HG03135 (cell line): ENCODE measurements at regions not wholly inside any gene's neighbourhood (a gene's known extent, or its start where the extent isn't known, plus 50 kb on each side); places are given as distances from the start of the nearest gene placed in this dataset.

Experiments used
- ATAC-seq: cut with Tn5 transposase; IDR thresholded peaks from one replicate; pipeline ENCODE4 v1.9.1; 2021; ENCODE audit warnings: mild to moderate bottlenecking, moderate library complexity; ENCODE audit not compliant: unreplicated experiment

DNA sequence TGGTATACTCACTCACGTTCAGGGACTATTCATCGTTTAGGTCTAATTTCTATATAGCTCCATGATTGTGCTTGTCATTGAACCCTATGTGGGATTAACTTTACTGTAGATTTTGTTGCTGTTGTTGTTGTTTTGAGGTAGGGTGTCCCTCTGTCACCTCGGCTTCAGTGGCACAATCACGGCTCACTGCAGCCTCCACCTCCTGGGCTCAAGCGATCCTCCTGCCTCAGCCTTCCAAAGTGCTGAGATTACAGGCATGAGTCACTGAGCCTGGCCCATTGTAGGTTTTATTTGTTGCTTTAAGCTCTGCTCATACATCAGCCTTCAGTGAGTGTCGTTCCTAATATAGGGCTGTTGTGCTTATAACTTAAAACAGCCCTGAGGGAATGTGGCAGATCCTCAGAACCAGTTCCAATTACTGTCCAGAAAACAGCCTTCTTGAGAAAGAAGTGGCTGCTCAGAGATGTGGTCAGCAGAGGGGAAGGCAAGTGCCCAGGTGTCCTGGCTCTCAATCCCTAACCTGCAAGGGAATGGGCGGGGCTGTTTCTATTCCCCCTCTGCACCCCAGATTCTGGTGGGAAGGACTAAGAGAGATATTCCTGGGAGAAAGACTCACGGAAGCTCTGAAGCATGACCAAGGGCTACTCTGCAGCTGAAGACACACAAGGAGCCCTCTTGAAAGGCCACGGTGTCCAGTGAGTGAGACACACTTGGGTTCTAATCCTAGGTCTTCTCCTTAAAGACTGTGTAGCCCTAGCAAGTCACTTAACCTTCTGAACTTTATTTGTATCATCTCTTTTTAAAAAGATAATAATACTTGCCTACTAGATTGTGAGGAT, 79.6 kb upstream of the LCLAT1 start:
- ATAC-seq = no peak

DNA sequence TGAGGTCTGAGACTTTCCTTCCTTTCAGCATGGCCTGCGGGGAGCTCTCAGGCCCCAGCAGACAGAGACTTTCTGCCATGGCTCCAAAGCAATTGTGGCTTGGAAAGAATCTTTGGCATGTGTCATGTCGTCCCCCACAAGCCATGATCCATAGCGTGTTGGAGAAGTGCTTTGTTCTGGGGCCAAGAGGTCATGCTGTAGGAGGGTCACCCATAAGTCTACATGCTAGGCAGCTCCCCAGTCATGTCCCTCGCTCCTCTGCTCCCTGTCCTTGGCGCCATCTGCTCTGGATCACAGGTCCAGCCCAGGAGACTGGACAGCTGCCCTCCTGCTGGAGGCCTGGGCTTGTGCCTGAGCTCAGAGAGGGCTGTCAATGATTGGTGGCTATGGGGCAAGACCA, 78.8 kb upstream of the LCLAT1 start:
- no peak for ATAC-seq

GRCh38 chr2:30371028-30371689, 75.9 kb upstream of the LCLAT1 start:
- ATAC-seq = no peak

GRCh38 chr2:30371772-30372373, 75.2 kb upstream of the LCLAT1 start:
- ATAC-seq = no peak

DNA sequence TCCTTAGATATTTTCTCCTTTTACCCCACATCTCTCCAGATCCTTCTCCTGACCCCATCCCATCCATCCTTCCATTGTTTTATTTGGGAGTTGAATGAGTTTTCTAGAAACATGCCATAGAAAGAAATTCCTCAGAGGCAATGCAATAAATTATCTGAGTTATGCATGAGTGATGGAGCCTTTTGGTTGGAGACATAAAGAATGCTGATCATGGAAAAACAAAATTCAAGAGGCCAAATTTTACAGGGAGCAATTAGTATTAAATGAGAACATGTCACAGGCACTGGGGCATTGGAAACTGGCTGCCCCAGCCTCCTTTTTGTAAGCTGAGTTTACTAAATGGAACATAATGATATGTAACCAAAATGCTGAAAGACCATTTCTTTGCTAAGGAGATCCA, 74.2 kb upstream of the LCLAT1 start:
- ATAC-seq = no peak

DNA sequence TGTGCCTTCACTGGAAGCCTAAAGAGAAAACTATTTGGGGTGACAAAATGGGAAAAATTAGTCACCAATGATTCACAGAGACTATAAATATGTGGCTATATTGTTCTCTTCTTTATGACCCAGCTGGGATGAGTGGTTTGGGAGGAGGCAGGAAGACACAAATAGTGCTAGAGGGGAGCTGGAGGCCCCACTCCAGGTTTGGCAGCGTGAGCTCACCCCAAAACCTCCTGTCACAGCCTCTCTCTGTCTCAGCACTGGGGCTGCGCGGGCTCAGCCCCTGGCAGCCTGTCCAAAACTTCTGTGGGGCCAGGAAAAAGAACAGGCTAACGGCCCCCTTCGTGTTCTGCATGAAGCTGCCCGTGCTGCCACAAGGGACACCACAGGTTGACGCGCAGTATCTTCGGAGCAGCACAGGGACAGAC, 73.2 kb upstream of the LCLAT1 start:
- ATAC-seq = no peak

- ATAC-seq = no peak
Observed at GRCh38 chr2:30374380-30374779, 72.7 kb upstream of the LCLAT1 start.

DNA sequence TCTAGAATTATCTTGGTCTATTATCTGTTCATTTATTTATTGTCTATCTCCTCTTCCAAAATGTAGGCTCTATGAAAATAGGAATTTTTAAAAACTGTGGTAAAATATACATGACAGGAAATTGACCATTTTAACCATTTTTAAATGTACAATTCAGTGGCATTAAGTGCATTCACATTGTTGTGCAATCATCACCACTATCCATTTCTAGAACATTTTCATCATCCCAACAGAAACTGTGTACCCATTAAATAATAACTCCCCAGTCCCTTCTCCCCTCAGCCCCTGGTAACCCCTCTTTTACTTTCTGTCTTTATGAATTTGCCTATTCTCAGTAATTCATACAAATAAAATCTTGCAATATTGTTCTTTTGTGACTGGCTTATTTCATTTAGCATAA, 71.1 kb upstream of the LCLAT1 start:
- ATAC-seq = no peak

- ATAC-seq = no peak
Observed at GRCh38 chr2:30379481-30379880, 67.6 kb upstream of the LCLAT1 start.

DNA sequence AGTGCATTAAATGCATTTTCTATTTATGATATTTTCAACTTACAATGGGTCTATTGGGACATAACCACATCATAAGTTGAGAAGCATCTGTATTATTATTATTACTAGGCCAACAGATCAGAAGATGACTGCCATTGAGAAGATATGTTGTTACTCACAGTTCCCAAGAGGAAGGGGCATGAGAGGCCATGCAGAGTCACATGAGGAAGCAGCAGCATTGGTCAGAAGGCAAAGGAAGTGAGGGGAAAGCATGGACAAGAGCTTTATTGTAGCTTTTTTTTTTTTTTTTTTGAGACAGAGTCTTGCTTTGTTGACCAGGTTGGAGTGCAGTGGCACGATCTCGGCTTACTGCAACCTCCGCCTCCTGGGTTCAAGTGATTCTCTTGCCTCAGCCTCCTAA, 66.2 kb upstream of the LCLAT1 start:
- ATAC-seq = no peak

DNA sequence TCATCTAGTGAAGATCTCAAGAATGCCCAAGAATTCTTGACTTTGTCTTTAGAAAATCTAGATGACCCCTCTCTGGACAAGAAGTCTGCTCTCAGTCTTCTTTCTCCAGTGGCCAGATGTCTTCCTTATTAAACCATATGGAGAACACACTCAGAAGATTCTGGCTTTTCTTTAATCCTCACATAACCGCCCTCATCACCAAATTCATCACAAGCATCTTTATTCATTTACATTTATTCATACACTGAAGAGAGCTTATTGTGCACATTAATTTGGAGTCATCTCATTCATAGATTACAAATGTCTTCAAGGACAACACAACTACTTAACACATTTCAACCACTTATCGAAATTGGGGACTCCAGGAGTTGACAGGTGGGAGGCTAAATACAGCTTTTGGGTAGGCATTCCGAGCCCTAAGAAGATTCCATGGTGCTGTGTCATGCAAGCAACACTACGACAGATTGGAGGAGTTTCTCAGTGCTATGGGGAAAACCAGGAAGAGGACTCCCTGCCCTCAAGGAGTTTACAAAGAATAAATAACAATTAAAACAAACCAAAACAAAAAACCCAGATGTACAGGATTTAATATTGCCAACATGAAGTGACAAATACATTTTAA, 64.8 kb upstream of the LCLAT1 start:
- no peak for ATAC-seq

DNA sequence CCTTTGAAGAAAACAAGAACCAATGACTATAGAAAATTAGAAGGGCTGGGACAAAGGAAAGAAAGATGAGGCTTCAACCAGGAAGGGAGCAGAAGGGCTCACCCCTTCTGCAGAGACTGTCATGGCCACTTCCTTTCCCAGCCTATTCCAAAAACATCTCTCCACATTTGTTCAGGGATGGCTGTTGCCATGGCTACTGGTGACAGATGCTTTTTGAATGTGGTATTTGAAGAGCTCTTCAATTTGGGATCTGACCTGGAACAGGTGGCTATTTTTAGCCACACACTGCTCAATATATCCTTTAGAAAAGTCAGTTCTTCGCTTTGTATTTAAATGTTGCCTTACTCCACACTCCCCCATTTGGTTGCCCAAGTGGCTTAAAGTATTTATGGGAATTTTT, 64.1 kb upstream of the LCLAT1 start:
- no peak for ATAC-seq

DNA sequence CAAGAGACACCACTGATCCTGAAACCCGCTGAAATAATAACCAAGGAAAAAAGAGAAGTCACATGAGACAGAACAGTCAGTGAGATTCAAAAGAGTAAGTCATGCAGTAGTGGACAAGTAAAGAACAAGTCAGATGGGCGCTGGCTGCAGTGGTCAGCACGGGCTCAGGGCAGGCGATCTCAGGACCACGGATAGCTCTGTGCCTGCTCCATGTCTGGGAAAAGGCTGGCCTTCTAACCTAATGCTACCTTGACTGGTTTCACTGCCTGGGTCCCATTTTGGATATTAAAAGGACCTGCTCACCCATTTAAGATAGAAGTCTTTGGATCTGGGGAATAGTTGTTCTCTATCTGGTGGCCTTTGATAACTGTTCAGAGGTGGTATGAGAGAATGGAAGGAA, 61.7 kb upstream of the LCLAT1 start:
- no peak for ATAC-seq

GRCh38 chr2:30392097-30392496, 54.9 kb upstream of the LCLAT1 start:
- no peak for ATAC-seq

DNA sequence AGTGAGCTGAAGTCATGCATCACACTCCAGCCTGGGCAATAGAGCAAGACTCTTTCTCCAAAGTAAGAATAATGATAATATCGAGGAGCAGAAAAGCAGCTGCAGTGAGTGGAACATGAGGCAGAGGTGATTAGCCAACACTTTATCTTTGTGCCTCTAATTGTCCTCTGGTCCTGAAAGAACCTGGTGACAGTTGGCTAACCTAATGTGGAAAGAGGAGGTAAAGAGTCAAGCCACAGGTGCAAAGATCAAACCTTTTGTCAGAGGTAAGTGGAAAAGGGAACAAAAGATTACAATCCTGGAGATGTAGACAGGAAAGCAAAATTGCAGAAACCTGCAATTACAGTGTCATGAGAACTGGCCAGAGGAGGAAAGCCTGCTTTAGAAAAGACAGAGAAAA, 53.5 kb upstream of the LCLAT1 start:
- no peak for ATAC-seq

DNA sequence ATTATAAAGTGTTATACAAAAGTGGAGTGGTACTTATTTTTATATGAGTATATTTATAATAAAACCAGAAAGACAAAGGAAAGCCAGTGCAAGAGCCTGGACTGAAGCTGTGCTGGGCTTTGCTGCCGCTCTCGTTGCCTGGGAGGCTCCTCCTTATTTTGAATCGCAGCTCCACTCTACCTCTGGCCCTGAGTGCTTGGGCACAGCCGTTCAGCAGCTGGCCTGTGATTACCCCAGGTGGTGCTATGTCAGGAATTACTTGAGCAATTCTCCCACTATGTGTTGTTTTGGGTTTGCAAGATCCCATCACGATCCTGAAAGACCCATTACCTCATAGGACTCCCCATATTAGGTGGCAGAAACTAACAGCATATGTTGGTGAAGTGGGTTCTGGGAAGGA, 53.0 kb upstream of the LCLAT1 start:
- no peak for ATAC-seq

GRCh38 chr2:30396436-30397232, 50.4 kb upstream of the LCLAT1 start:
- ATAC-seq = no peak
